ENCODE measurements at regions not wholly inside any gene's neighbourhood (a gene's known extent, or its start where the extent isn't known, plus 50 kb on each side); places are given as distances from the start of the nearest gene placed in this dataset.

GRCh38 chr5:82381591-82381990 lies 103.4 kb upstream of the RPS23 start:
- in situ Hi-C loops (cut with MboI; ENCODE audit: low sequenced_read_pairs, unreplicated experiment), result no loop called here
- TF ChIP-seq CTCF (IDR thresholded peaks at IDR 0.05; ENCODE audit: borderline replicate concordance, control extremely low read depth, extremely low read depth, insufficient read depth, missing control alignments), result no peak

GRCh38 chr5:82376307-82376706 lies 98.2 kb upstream of the RPS23 start:
- in situ Hi-C loops (cut with MboI; ENCODE audit: low sequenced_read_pairs, unreplicated experiment), result no loop called here
- no peak for TF ChIP-seq CTCF (IDR thresholded peaks at IDR 0.05; ENCODE audit: borderline replicate concordance, control extremely low read depth, extremely low read depth, insufficient read depth, missing control alignments)
- no peak for DNase-seq (ENCODE audit: low spot score)

More at GRCh38 chr5:82381591-82381990, 103.4 kb upstream of the RPS23 start:
- no peak for DNase-seq (ENCODE audit: low spot score)

DNA sequence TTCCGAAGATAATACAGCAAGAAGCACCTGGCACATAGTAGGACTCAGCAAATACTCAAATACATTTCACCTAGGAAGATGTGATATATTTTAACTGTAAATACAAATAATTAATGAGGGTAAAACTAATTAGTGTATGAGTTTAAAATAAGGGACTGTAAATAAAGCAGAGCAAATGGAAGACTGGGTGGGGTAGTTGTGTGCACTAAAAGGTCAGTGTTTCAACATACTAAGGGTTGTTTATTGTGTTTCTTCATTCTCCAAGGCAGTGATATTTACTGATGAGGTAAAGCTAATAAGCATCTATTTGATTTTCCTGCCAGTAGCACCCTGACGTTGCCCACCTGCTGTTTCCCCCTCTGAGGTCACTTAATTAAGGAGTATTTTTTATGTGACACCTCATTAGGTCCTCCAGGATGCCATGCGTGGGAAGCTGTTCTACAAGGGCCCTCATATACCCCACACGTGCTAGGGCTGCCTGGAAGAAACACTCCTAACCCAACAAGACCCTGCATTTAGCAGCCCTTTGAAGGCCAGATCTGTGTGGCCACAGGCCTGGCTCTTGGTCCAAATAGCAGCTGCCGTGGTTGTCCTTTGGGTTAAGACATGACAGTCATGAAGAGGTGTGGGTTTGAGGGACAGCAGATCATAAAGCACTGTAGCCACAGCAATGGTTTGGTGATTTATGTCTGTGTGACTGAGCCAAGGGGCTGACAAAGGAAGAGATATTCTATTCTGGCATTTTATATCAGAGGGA lies 97.5 kb upstream of the RPS23 start:
- TF ChIP-seq CTCF (IDR thresholded peaks at IDR 0.05; ENCODE audit: borderline replicate concordance, control extremely low read depth, extremely low read depth, insufficient read depth, missing control alignments), result no peak
- in situ Hi-C loops (cut with MboI; ENCODE audit: low sequenced_read_pairs, unreplicated experiment), result no loop called here
- no peak for DNase-seq (ENCODE audit: low spot score)

DNA sequence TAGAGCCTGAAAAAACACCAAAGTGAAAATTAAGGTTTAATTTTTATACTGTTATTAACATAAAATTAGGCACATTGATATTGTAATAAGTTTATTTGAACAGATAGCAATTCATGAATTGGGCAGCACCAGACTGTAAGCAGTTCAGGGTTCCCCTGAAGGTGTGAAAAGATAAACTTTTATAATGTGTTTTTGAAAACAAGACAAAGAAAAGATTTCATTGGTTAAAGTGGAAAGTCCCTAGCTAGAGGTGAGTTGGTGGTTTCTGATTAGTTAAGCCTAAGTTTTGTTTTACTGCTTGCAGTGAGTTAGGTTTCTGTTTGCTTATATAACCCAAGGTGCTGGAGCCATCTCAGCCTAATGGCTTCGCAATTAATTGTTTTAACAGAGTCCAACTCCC lies 96.5 kb upstream of the RPS23 start:
- no peak for DNase-seq (ENCODE audit: low spot score)
- in situ Hi-C loops (cut with MboI; ENCODE audit: low sequenced_read_pairs, unreplicated experiment), result no loop called here
- no peak for TF ChIP-seq CTCF (IDR thresholded peaks at IDR 0.05; ENCODE audit: borderline replicate concordance, control extremely low read depth, extremely low read depth, insufficient read depth, missing control alignments)

- DNase-seq (ENCODE audit: low spot score), result no peak
- in situ Hi-C loops (cut with MboI; ENCODE audit: low sequenced_read_pairs, unreplicated experiment), result no loop called here
- TF ChIP-seq CTCF (IDR thresholded peaks at IDR 0.05; ENCODE audit: borderline replicate concordance, control extremely low read depth, extremely low read depth, insufficient read depth, missing control alignments), result no peak
Observed at GRCh38 chr5:82367930-82368329, 89.8 kb upstream of the RPS23 start.

DNA sequence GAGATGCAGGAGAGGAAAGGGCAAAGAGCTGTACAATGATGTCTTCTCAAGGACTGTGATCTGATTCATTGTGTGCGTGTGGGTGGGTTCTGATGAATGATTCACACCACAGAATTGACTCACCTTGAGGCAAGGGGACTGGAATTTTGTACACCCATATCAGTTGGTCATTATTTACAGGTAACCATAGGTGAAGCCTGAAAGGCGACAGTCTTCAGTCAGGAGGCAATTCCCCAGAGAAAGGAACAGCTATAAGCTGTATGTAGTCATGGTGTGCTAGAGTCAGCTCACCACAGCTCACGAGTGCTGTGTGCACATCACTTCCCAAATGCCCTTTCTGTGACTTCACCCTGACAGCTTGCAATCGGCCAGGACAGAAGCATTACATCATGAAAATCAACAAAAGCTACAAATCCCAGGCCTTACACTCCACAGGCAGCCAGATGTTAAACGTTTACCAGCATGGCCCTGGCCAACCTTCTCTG lies 87.6 kb upstream of the RPS23 start:
- no peak for TF ChIP-seq CTCF (IDR thresholded peaks at IDR 0.05; ENCODE audit: borderline replicate concordance, control extremely low read depth, extremely low read depth, insufficient read depth, missing control alignments)
- in situ Hi-C loops (cut with MboI; ENCODE audit: low sequenced_read_pairs, unreplicated experiment), result no loop called here
- DNase-seq (ENCODE audit: low spot score), result no peak

Data from GM13976 (cell line).